Tibial nerve (tissue), 4 donors: ENCODE measurements at regions not wholly inside any gene's neighbourhood (a gene's known extent, or its start where the extent isn't known, plus 50 kb on each side); places are given as distances from the start of the nearest gene placed in this dataset.
A peak's percentile ranks its signal among the peaks of the same experiment; 100 is the strongest.

Experiments used
- DNase-seq, 2 donors: peaks; one replicate each; pipeline ENCODE4 v3.0.0-alpha.2; 2019; ENCODE audit warnings: low spot score in 2 of 2
- H3K27ac ChIP-seq, 4 donors: fragments of 200-600 bp; sonication (generic) in 3 of 4; one replicate each; pipeline ENCODE4 v1.5.1; 2017 to 2019; ENCODE audit warnings: mild to moderate bottlenecking in 1 of 4
- H3K27me3 ChIP-seq, 2 donors: fragments of 200-600 bp; sonication (generic) in 1 of 2; one replicate each; pipeline versions ENCODE4 v1.5.1 to v1.6.0; 2017 to 2019
- H3K36me3 ChIP-seq, 3 donors: fragments of 200-600 bp; sonication (generic); one replicate each; pipeline ENCODE4 v1.5.1; 2018 to 2019
- H3K4me1 ChIP-seq, 4 donors: fragments of 200-600 bp; sonication (generic) in 3 of 4; one replicate each; pipeline ENCODE4 v1.5.1; 2017 to 2019
- H3K4me3 ChIP-seq, 4 donors: fragments of 200-600 bp; sonication (generic) in 3 of 4; one replicate each; pipeline ENCODE4 v1.5.1; 2017 to 2019; ENCODE audit warnings: mild to moderate bottlenecking in 1 of 4, moderate library complexity in 1 of 4
- H3K9me3 ChIP-seq, 4 donors: fragments of 200-600 bp; sonication (generic) in 3 of 4; one replicate each; pipeline ENCODE4 v1.5.1; 2017 to 2019
- CTCF ChIP-seq, 5 experiments: fragments of 200-600 bp in 3 of 5; fragments of 450-650 bp in 2 of 5; sonication (generic) in 3 of 5; IDR thresholded peaks; one replicate each; pipeline ENCODE4 v1.5.1; 2016 to 2019; ENCODE audit warnings: antibody characterized with exemption in 5 of 5, mild to moderate bottlenecking in 3 of 5, moderate library complexity in 2 of 5
- EP300 ChIP-seq, 2 donors: sonication (generic); formaldehyde crosslinking; IDR thresholded peaks; one replicate each; pipeline ENCODE4 v1.6.1; 2017; ENCODE audit warnings: antibody characterized with exemption in 2 of 2, mild to moderate bottlenecking in 1 of 2
- POLR2A ChIP-seq, 2 donors: fragments of 450-650 bp; IDR thresholded peaks; one replicate each; pipeline ENCODE4 v1.6.1; 2017; ENCODE audit warnings: antibody characterized with exemption in 2 of 2, mild to moderate bottlenecking in 2 of 2, moderate library complexity in 2 of 2
- WGBS, 2 donors: methylation state at CpG; one replicate each; pipeline ENCODE4 v1.1.5; 2018; 5-methylcytosine and 5-hydroxymethylcytosine counted together

- WGBS, 2 donors: 67 to 71% methylated on average over 3 of the region's 3 CpGs
Measured at GRCh38 chr6:44628347-44628746, 240.8 kb downstream of the CDC5L start.

GRCh38 chr6:44629636-44630035 lies 242.1 kb downstream of the CDC5L start:
- Histone ChIP-seq H3K9me3 (no peaks in the 10 kb centered on the region), H3K4me1 (peaks cover 0 to 5% (median 0%) of the 10 kb centered on the region in 4 donors), H3K27ac (no peak overlapping the region), H3K36me3 (no peaks in the 10 kb centered on the region), H3K4me3 (no peak overlapping the region), H3K27me3 (no peaks in the 10 kb centered on the region)
- 72 to 73% methylated on average over 7 of the region's 7 CpGs for WGBS, 2 donors
- no peak for DNase-seq
- no peak for TF ChIP-seq EP300 (IDR thresholded peaks at IDR 0.05)
- TF ChIP-seq CTCF (IDR thresholded peaks at IDR 0.05): no peak
- TF ChIP-seq POLR2A (IDR thresholded peaks at IDR 0.05): no peak

More at GRCh38 chr6:44628347-44628746, 240.8 kb downstream of the CDC5L start:
- H3K9me3 ChIP-seq: no peaks in the 10 kb centered on the region
- H3K27me3 ChIP-seq: no peaks in the 10 kb centered on the region
- no peak for TF ChIP-seq CTCF (IDR thresholded peaks at IDR 0.05)
- TF ChIP-seq POLR2A (IDR thresholded peaks at IDR 0.05): no peak
- no peak for TF ChIP-seq EP300 (IDR thresholded peaks at IDR 0.05)
- H3K27ac ChIP-seq: no peak overlapping the region
- H3K36me3 ChIP-seq: no peaks in the 10 kb centered on the region
- peaks cover 0 to 5% (median 0%) of the 10 kb centered on the region in 4 donors for H3K4me1 ChIP-seq
- H3K4me3 ChIP-seq: no peak overlapping the region
- no peak for DNase-seq

GRCh38 chr6:44630125-44631028 lies 242.9 kb downstream of the CDC5L start:
- DNase-seq: no peak
- Histone ChIP-seq H3K4me3 (no peak overlapping the region), H3K27me3 (no peaks in the 10 kb centered on the region), H3K27ac (no peak overlapping the region), H3K36me3 (no peaks in the 10 kb centered on the region), H3K4me1 (peaks cover 0 to 5% (median 0%) of the 10 kb centered on the region in 4 donors), H3K9me3 (no peaks in the 10 kb centered on the region)
- WGBS, 2 donors: 25% methylated on average over 10 of the region's 10 CpGs
- TF ChIP-seq EP300 (IDR thresholded peaks at IDR 0.05) (no peak), CTCF (IDR thresholded peaks at IDR 0.05) (peak; percentile 11 to 46 (median 26)), POLR2A (IDR thresholded peaks at IDR 0.05) (no peak)

GRCh38 chr6:44631968-44632367 lies 244.5 kb downstream of the CDC5L start:
- H3K4me3 ChIP-seq: no peak overlapping the region
- TF ChIP-seq POLR2A (IDR thresholded peaks at IDR 0.05) (no peak), CTCF (IDR thresholded peaks at IDR 0.05) (no peak), EP300 (IDR thresholded peaks at IDR 0.05) (no peak)
- WGBS, 2 donors: 63 to 71% methylated on average over 6 of the region's 6 CpGs

GRCh38 chr6:44634321-44634720 lies 246.8 kb downstream of the CDC5L start:
- WGBS, 2 donors: 85 to 90% methylated on average over 8 of the region's 8 CpGs
- no peaks in the 10 kb centered on the region for H3K9me3 ChIP-seq
- H3K4me3 ChIP-seq: no peak overlapping the region
- H3K27ac ChIP-seq: no peak overlapping the region
- H3K4me1 ChIP-seq: peaks cover 0 to 5% (median 0%) of the 10 kb centered on the region in 4 donors
- H3K36me3 ChIP-seq: no peaks in the 10 kb centered on the region
- DNase-seq: no peak
- TF ChIP-seq EP300 (IDR thresholded peaks at IDR 0.05): no peak
- no peak for TF ChIP-seq POLR2A (IDR thresholded peaks at IDR 0.05)
- TF ChIP-seq CTCF (IDR thresholded peaks at IDR 0.05): no peak
- H3K27me3 ChIP-seq: no peaks in the 10 kb centered on the region

More at GRCh38 chr6:44631968-44632367, 244.5 kb downstream of the CDC5L start:
- peaks cover 0 to 5% (median 0%) of the 10 kb centered on the region in 4 donors for H3K4me1 ChIP-seq
- no peaks in the 10 kb centered on the region for H3K27me3 ChIP-seq
- no peak for DNase-seq
- H3K9me3 ChIP-seq: no peaks in the 10 kb centered on the region
- H3K27ac ChIP-seq: no peak overlapping the region
- H3K36me3 ChIP-seq: no peaks in the 10 kb centered on the region
